HCT116 (cell line): ENCODE measurements at regions not wholly inside any gene's neighbourhood (a gene's known extent, or its start where the extent isn't known, plus 50 kb on each side); places are given as distances from the start of the nearest gene placed in this dataset.

Source experiments
- ATAC-seq: fragments of 200-7000 bp; cut with Tn5 transposase; 2 replicates; pipeline ENCODE4 v1.9.1; 2020; ENCODE audit warnings: mild to moderate bottlenecking, moderate library complexity
- BruUV-seq: library from RNA; stranded (reverse); fragments of 400-500 nt; replicated peaks from 2 replicates; lab custom pipeline; 2021; lab: Mats Ljungman, UMichigan
- CTCF ChIA-PET: fragments of 300-600 bp; sonication (Branson Sonifier 250); formaldehyde crosslinking; loops from one replicate; lab custom pipeline; 2021; ENCODE audit warnings: antibody characterized with exemption; lab: Charles Lee
- POLR2A ChIA-PET: fragments of 300-600, 350-600 bp; sonication (Branson Sonifier 250); formaldehyde crosslinking; loops from one replicate; lab custom pipeline; 2021; ENCODE audit warnings: antibody characterized with exemption; lab: Charles Lee
- RAD21 ChIA-PET, 2 experiments: fragments of 300-600 bp; sonication (Branson Sonifier 250); formaldehyde crosslinking; loops; one replicate each; lab custom pipeline; 2023; ENCODE audit warnings: low total read pairs in 2 of 2; ENCODE audit not compliant: uncharacterized antibody in 2 of 2, unreplicated experiment in 2 of 2, low non-redundant PET in 1 of 2; lab: Charles Lee
- DNase-seq: peaks from one replicate; pipeline ENCODE4 v3.0.0-alpha.2; 2010; ENCODE audit warnings: low read depth, low spot score
- H2AFZ ChIP-seq: fragments of 200-600 bp; shearing (Covaris generic), sonication (generic); 2 replicates; pipeline ENCODE4 v1.6.1; 2017; ENCODE audit warnings: low read depth, mixed run types, mixed read lengths, antibody characterized with exemption, low read length; ENCODE audit not compliant: poor library complexity, severe bottlenecking
- H3K27ac ChIP-seq: 2 replicates; pipeline ENCODE4 v1.5.1; 2012; ENCODE audit warnings: low read depth, low read length
- H3K27me3 ChIP-seq: fragments of 200-600 bp; sonication (generic); 2 replicates; pipeline ENCODE4 v1.6.1; 2016; ENCODE audit warnings: mixed run types, low read length, mixed read lengths; ENCODE audit not compliant: insufficient read depth
- H3K36me3 ChIP-seq, 2 experiments: fragments of 200-500 bp in 1 of 2; fragments of 200-600 bp in 1 of 2; sonication (Bioruptor generic) in 1 of 2; sonication (generic) in 1 of 2; 2 replicates each; pipeline versions ENCODE4 v1.5.1 to v1.6.1; 2014 to 2016; ENCODE audit warnings: low read length in 2 of 2, inconsistent platforms in 1 of 2, mixed read lengths in 1 of 2, mixed run types in 1 of 2; ENCODE audit not compliant: insufficient read depth in 2 of 2, control insufficient read depth in 1 of 2
- H3K4me1 ChIP-seq, 2 experiments: fragments of 200-600 bp in 1 of 2; sonication (generic) in 1 of 2; 2 replicates each; pipeline versions ENCODE4 v1.5.1 to v1.6.1; 2012 to 2017; ENCODE audit warnings: low read length in 2 of 2, inconsistent platforms in 1 of 2, mild to moderate bottlenecking in 1 of 2, mixed read lengths in 1 of 2, mixed run types in 1 of 2, moderate library complexity in 1 of 2; ENCODE audit not compliant: insufficient read depth in 2 of 2, control insufficient read depth in 1 of 2
- H3K4me2 ChIP-seq: fragments of 200-600 bp; sonication (generic); 2 replicates; pipeline ENCODE4 v1.6.1; 2017; ENCODE audit warnings: mixed run types, low read length, mixed read lengths
- H3K4me3 ChIP-seq, 2 experiments: fragments of 200-600 bp in 1 of 2; sonication (generic) in 1 of 2; replicated peaks in 1 of 2; 2 replicates each; pipeline ENCODE4 v1.5.1; 2011 to 2016; ENCODE audit warnings: low read length in 2 of 2, control low read depth in 1 of 2, low read depth in 1 of 2, mild to moderate bottlenecking in 1 of 2, mixed read lengths in 1 of 2, mixed run types in 1 of 2
- H3K79me2 ChIP-seq: fragments of 200-600 bp; sonication (generic); 2 replicates; pipeline ENCODE4 v1.6.1; 2017; ENCODE audit warnings: mild to moderate bottlenecking, mixed run types, low read length, moderate library complexity, mixed read lengths; ENCODE audit not compliant: insufficient read depth
- H3K9ac ChIP-seq: fragments of 200-600 bp; sonication (generic); 2 replicates; pipeline ENCODE4 v1.6.1; 2016; ENCODE audit warnings: low read length, mixed read lengths
- H3K9me2 ChIP-seq: fragments of 200-600 bp; sonication (generic), shearing (Covaris generic); 2 replicates; pipeline ENCODE4 v1.6.1; 2017; ENCODE audit warnings: mixed run types, mild to moderate bottlenecking, moderate library complexity; ENCODE audit not compliant: insufficient read depth
- H3K9me3 ChIP-seq, 2 experiments: fragments of 200-500 bp in 1 of 2; fragments of 200-600 bp in 1 of 2; sonication (Bioruptor generic) in 1 of 2; sonication (generic) in 1 of 2; 2 replicates each; pipeline ENCODE4 v1.6.1; 2014 to 2017; ENCODE audit warnings: low read length in 2 of 2, mixed read lengths in 2 of 2, inconsistent platforms in 1 of 2, low read depth in 1 of 2, mild to moderate bottlenecking in 1 of 2, mixed run types in 1 of 2, moderate library complexity in 1 of 2; ENCODE audit not compliant: control insufficient read depth in 1 of 2, insufficient read depth in 1 of 2
- H4K20me1 ChIP-seq: fragments of 200-600 bp; sonication (generic), shearing (Covaris generic); 2 replicates; pipeline ENCODE4 v1.6.1; 2017; ENCODE audit warnings: mixed run types, mild to moderate bottlenecking, moderate library complexity; ENCODE audit not compliant: insufficient read depth
- CEBPB ChIP-seq: IDR thresholded peaks from 2 replicates; pipeline ENCODE4 v1.6.1; 2012; ENCODE audit warnings: low read depth
- EGR1 ChIP-seq: IDR thresholded peaks from 2 replicates; pipeline ENCODE4 v1.6.1; 2012; ENCODE audit warnings: low read depth
- ELF1 ChIP-seq: IDR thresholded peaks from 2 replicates; pipeline ENCODE4 v1.6.1; 2012; ENCODE audit warnings: low read depth, borderline replicate concordance
- EZH2 ChIP-seq: fragments of 200-600 bp; sonication (generic); IDR thresholded peaks from 2 replicates; pipeline ENCODE4 v1.6.1; 2017; ENCODE audit warnings: antibody characterized with exemption, mixed run types
- EZH2phosphoT487 ChIP-seq: fragments of 200-600 bp; IDR thresholded peaks from 2 replicates; pipeline ENCODE4 v1.6.1; 2018; ENCODE audit warnings: antibody characterized with exemption, borderline replicate concordance
- FOSL1 ChIP-seq: IDR thresholded peaks from 2 replicates; pipeline ENCODE4 v1.6.1; 2012; ENCODE audit warnings: low read depth
- JUND ChIP-seq: IDR thresholded peaks from 2 replicates; pipeline ENCODE4 v1.6.1; 2012
- POLR2A ChIP-seq: IDR thresholded peaks from 2 replicates; pipeline ENCODE4 v1.7.0; 2011; ENCODE audit warnings: borderline replicate concordance; ENCODE audit not compliant: insufficient read depth, insufficient read length; ENCODE audit errors: extremely low read depth
- POLR2AphosphoS5 ChIP-seq: IDR thresholded peaks from 2 replicates; pipeline ENCODE4 v1.6.1; 2011; ENCODE audit warnings: mild to moderate bottlenecking, low read depth, low read length, moderate library complexity
- RAD21 ChIP-seq: IDR thresholded peaks from 2 replicates; pipeline ENCODE4 v1.6.1; 2012; ENCODE audit warnings: low read depth, mild to moderate bottlenecking
- SIN3A ChIP-seq: IDR thresholded peaks from 2 replicates; pipeline ENCODE4 v1.6.1; 2012; ENCODE audit warnings: low read depth
- SRF ChIP-seq: IDR thresholded peaks from 2 replicates; pipeline ENCODE4 v1.6.1; 2012; ENCODE audit warnings: low read depth
- TCF7L2 ChIP-seq: IDR thresholded peaks from 2 replicates; pipeline ENCODE4 v1.7.0; 2011; ENCODE audit warnings: borderline replicate concordance, inconsistent platforms; ENCODE audit not compliant: insufficient read depth, insufficient read length; ENCODE audit errors: extremely low read depth
- YY1 ChIP-seq: IDR thresholded peaks from 2 replicates; pipeline ENCODE4 v1.6.1; 2011; ENCODE audit warnings: low read length, low read depth, moderate library complexity, mild to moderate bottlenecking; ENCODE audit not compliant: insufficient replicate concordance; ENCODE audit errors: extremely low read depth
- ZFX ChIP-seq: fragments of 450-650 bp; IDR thresholded peaks from 2 replicates; pipeline ENCODE4 v1.6.1; 2017
- ZNF274 ChIP-seq: fragments of 200-500 bp; sonication (Bioruptor generic); IDR thresholded peaks from 2 replicates; pipeline ENCODE4 v1.6.1; 2014; ENCODE audit warnings: mild to moderate bottlenecking, low read depth, low read length, inconsistent platforms
- intact Hi-C: fragments of 100-400 bp; cut with micrococcal nuclease; formaldehyde crosslinking; loops from 2 replicates; pipeline ENCODE4 v1.10.0; 2022
- TF ChIP-seq, protein P1 (sequence below), 3 experiments: fragments of 200-600 bp in 1 of 3; sonication (generic) in 1 of 3; IDR thresholded peaks in 2 of 3; conservative IDR thresholded peaks in 1 of 3; 2 replicates each; pipeline ENCODE4 v1.5.1; 2012 to 2017; ENCODE audit warnings: low read depth in 2 of 3, low read length in 2 of 3, antibody characterized with exemption in 1 of 3, borderline replicate concordance in 1 of 3, control low read depth in 1 of 3, mild to moderate bottlenecking in 1 of 3, mixed read lengths in 1 of 3, mixed run types in 1 of 3, moderate library complexity in 1 of 3; ENCODE audit not compliant: insufficient read depth in 1 of 3

DNA sequence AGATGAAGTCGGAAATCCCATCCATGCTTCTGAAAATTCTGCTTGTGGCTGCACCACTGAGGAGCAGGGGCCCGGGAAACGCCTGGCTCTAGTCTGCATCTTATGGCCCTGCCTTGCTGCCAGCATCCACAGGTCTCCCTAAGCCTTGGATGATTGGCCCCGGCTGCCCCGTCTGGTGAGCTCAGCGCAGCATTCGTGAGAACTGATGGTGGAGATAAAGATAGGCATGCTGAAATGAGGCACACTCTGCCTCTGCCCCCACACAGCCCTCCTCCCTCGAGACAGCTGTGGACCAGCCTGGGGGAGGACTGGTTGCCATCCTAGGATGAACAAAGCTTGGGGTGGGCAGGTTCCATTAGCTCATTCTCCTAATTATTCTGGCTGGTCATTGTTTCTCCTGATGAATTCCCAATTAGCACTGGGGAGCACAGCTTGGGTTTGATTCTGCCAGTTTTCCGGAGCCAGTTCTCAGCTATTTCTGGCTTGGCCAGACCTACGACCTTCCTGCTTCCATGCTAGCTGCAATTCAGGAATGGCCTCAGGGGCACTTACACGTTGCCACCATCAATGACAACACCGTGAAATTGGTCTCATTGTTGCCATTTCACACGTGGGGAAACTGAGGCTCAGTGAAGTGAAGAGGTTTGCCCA is 62.8 kb upstream of the CPEB4 start:
- H4K20me1 ChIP-seq, result no peaks in the 10 kb centered on the region
- no peak overlapping the region for H3K27ac ChIP-seq
- H3K79me2 ChIP-seq, result no peaks in the 10 kb centered on the region
- H3K4me2 ChIP-seq, result no peak overlapping the region
- no peaks in the 10 kb centered on the region for H3K27me3 ChIP-seq
- no peaks in the 10 kb centered on the region for H3K9me2 ChIP-seq
- BruUV-seq, result no TSS peak
- RAD21 ChIA-PET, result no interaction called here
- CTCF ChIA-PET, result no interaction called here
- POLR2A ChIA-PET, result no interaction called here
- no peaks in the 10 kb centered on the region for H3K36me3 ChIP-seq
- ATAC-seq (no peak), DNase-seq (no peak)
- intact Hi-C loops, result no loop called here
- no peak overlapping the region for H2AFZ ChIP-seq
- peaks cover 6 to 11% of the 10 kb centered on the region in 2 experiments; a peak in 2 of 4 replicates for H3K4me1 ChIP-seq
- no peak overlapping the region for H3K4me3 ChIP-seq
- no peak overlapping the region for H3K9ac ChIP-seq
- TF ChIP-seq ZFX (no peak), SRF (no peak), CEBPB (no peak), EZH2phosphoT487 (no peak), RAD21 (no peak), POLR2A (no peak), POLR2AphosphoS5 (no peak)
- no peaks in the 10 kb centered on the region for H3K9me3 ChIP-seq

- BruUV-seq, result no TSS peak
- Histone ChIP-seq H3K36me3 (no peaks in the 10 kb centered on the region), H3K9me3 (no peaks in the 10 kb centered on the region), H3K4me3 (no peak overlapping the region), H3K27me3 (no peaks in the 10 kb centered on the region), H2AFZ (no peak overlapping the region), H3K9me2 (no peaks in the 10 kb centered on the region), H3K9ac (no peak overlapping the region), H4K20me1 (no peaks in the 10 kb centered on the region), H3K79me2 (no peaks in the 10 kb centered on the region), H3K27ac (no peak overlapping the region), H3K4me1 (peaks cover 6 to 11% of the 10 kb centered on the region in 2 experiments; a peak in 2 of 4 replicates), H3K4me2 (no peak overlapping the region)
- intact Hi-C loops, result no loop called here
- ChIA-PET RAD21 (no interaction called here), CTCF (no interaction called here), POLR2A (no interaction called here)
- no peak for ATAC-seq
- no peak for DNase-seq
- TF ChIP-seq RAD21, result no peak
- TF ChIP-seq EZH2, result no peak
- TF ChIP-seq ZFX, result no peak
- TF ChIP-seq ELF1, result no peak
- no peak for TF ChIP-seq JUND
- TF ChIP-seq FOSL1, result no peak
- TF ChIP-seq ZNF274, result no peak
- TF ChIP-seq, protein P1, sequence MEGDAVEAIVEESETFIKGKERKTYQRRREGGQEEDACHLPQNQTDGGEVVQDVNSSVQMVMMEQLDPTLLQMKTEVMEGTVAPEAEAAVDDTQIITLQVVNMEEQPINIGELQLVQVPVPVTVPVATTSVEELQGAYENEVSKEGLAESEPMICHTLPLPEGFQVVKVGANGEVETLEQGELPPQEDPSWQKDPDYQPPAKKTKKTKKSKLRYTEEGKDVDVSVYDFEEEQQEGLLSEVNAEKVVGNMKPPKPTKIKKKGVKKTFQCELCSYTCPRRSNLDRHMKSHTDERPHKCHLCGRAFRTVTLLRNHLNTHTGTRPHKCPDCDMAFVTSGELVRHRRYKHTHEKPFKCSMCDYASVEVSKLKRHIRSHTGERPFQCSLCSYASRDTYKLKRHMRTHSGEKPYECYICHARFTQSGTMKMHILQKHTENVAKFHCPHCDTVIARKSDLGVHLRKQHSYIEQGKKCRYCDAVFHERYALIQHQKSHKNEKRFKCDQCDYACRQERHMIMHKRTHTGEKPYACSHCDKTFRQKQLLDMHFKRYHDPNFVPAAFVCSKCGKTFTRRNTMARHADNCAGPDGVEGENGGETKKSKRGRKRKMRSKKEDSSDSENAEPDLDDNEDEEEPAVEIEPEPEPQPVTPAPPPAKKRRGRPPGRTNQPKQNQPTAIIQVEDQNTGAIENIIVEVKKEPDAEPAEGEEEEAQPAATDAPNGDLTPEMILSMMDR (IDR thresholded peaks at IDR 0.05 in 2 of 3, conservative IDR thresholded peaks at IDR 0.05 in 1 of 3; ENCODE audit: borderline replicate concordance in 1 of 3, insufficient read depth in 1 of 3, low read depth in 2 of 3, low read length in 2 of 3), result no peak
- no peak for TF ChIP-seq SIN3A
- TF ChIP-seq SRF, result no peak
- TF ChIP-seq POLR2A, result no peak
- TF ChIP-seq EGR1, result no peak
- no peak for TF ChIP-seq YY1
- no peak for TF ChIP-seq TCF7L2
Measured at GRCh38 chr5:173826086-173826427, 62.1 kb upstream of the CPEB4 start.
